SK-N-SH (cell line): ENCODE measurements at regions not wholly inside any gene's neighbourhood (a gene's known extent, or its start where the extent isn't known, plus 50 kb on each side); places are given as distances from the start of the nearest gene placed in this dataset.

Experiments
- CTCF ChIA-PET: fragments of 300-600, 350-600 bp; formaldehyde crosslinking; extraction: SDS; loops from one replicate; lab custom pipeline; 2021; lab: Yijun Ruan, JAX
- POLR2A ChIA-PET: fragments of 350-600 bp; sonication (Branson Sonifier 250); formaldehyde crosslinking; extraction: SDS; loops from one replicate; lab custom pipeline; 2020; ENCODE audit warnings: antibody characterized with exemption, inconsistent platforms; lab: Yijun Ruan, JAX
- DNase-seq: peaks from one replicate; pipeline ENCODE4 v3.0.0; 2012
- H2AFZ ChIP-seq: fragments of 200-600 bp; sonication (generic); 2 replicates; pipeline ENCODE4 v1.8.1; 2016; ENCODE audit warnings: antibody characterized with exemption, mild to moderate bottlenecking, low read depth
- H3F3A ChIP-seq: fragments of 200-600 bp; sonication (generic); replicated peaks from 2 replicates; pipeline ENCODE3; 2016; ENCODE audit warnings: antibody characterized with exemption, mild to moderate bottlenecking; ENCODE audit not compliant: insufficient read depth
- H3K27ac ChIP-seq, 2 experiments: fragments of 200-500 bp in 1 of 2; fragments of 200-600 bp in 1 of 2; sonication (Bioruptor generic) in 1 of 2; sonication (generic), shearing (Covaris generic) in 1 of 2; 2 replicates each; pipeline versions ENCODE4 v1.5.1 to v1.6.1; 2014 to 2016; ENCODE audit warnings: low read depth in 2 of 2, inconsistent platforms in 1 of 2, low read length in 1 of 2, mild to moderate bottlenecking in 1 of 2, mixed read lengths in 1 of 2
- H3K27me3 ChIP-seq: fragments of 200-600 bp; sonication (generic), shearing (Covaris generic); 2 replicates; pipeline ENCODE4 v1.6.1; 2016; ENCODE audit warnings: mixed run types; ENCODE audit not compliant: insufficient read depth
- H3K36me3 ChIP-seq, 2 experiments: fragments of 200-500 bp in 1 of 2; fragments of 200-600 bp in 1 of 2; sonication (Bioruptor generic) in 1 of 2; sonication (generic) in 1 of 2; replicated peaks in 1 of 2; 2 replicates each; pipeline versions ENCODE3 to v1.5.1; 2014 to 2016; ENCODE audit warnings: low read length in 1 of 2, mild to moderate bottlenecking in 1 of 2; ENCODE audit not compliant: insufficient read depth in 2 of 2, control insufficient read depth in 1 of 2
- H3K4me1 ChIP-seq, 2 experiments: fragments of 200-500 bp in 1 of 2; fragments of 200-600 bp in 1 of 2; sonication (Bioruptor generic) in 1 of 2; sonication (generic), shearing (Covaris generic) in 1 of 2; 2 replicates each; pipeline versions ENCODE4 v1.5.1 to v1.6.1; 2014 to 2016; ENCODE audit warnings: low read depth in 1 of 2, low read length in 1 of 2, mixed run types in 1 of 2; ENCODE audit not compliant: insufficient read depth in 2 of 2, control insufficient read depth in 1 of 2
- H3K4me2 ChIP-seq: fragments of 200-600 bp; sonication (generic), shearing (Covaris generic); 2 replicates; pipeline ENCODE4 v1.6.1; 2017; ENCODE audit warnings: mixed run types
- H3K4me3 ChIP-seq, 2 experiments: fragments of 200-500 bp in 1 of 2; fragments of 200-600 bp in 1 of 2; sonication (Bioruptor generic) in 1 of 2; sonication (generic), shearing (Covaris generic) in 1 of 2; 2 replicates each; pipeline versions ENCODE4 v1.5.1 to v1.8.1; 2014 to 2016; ENCODE audit warnings: low read depth in 2 of 2, inconsistent platforms in 1 of 2, low read length in 1 of 2, mild to moderate bottlenecking in 1 of 2, mixed read lengths in 1 of 2, moderate library complexity in 1 of 2
- H3K79me2 ChIP-seq: fragments of 200-600 bp; sonication (generic); 2 replicates; pipeline ENCODE4 v1.8.1; 2017; ENCODE audit warnings: mild to moderate bottlenecking; ENCODE audit not compliant: insufficient read depth
- H3K9ac ChIP-seq: fragments of 200-600 bp; sonication (generic); 2 replicates; pipeline ENCODE4 v1.6.1; 2017; ENCODE audit warnings: mixed run types
- H3K9me2 ChIP-seq: fragments of 200-600 bp; sonication (generic); 2 replicates; pipeline ENCODE4 v1.6.1; 2017; ENCODE audit warnings: mixed run types
- H3K9me3 ChIP-seq: fragments of 200-600 bp; sonication (generic); 2 replicates; pipeline ENCODE4 v1.6.1; 2017; ENCODE audit warnings: mixed run types, mild to moderate bottlenecking, moderate library complexity
- H4K20me1 ChIP-seq: fragments of 200-600 bp; sonication (generic); 2 replicates; pipeline ENCODE4 v1.6.1; 2017; ENCODE audit warnings: mild to moderate bottlenecking, mixed run types; ENCODE audit not compliant: insufficient read depth
- CHD2 ChIP-seq: fragments of 150-350 bp; IDR thresholded peaks from 2 replicates; pipeline ENCODE4 v1.6.1; 2018; ENCODE audit warnings: low read length; ENCODE audit not compliant: partially characterized antibody
- CTCF ChIP-seq: fragments of 200-600 bp; sonication (generic); IDR thresholded peaks from 2 replicates; pipeline ENCODE4 v1.6.1; 2017; ENCODE audit warnings: antibody characterized with exemption, mild to moderate bottlenecking, moderate library complexity
- EZH2phosphoT487 ChIP-seq: fragments of 200-600 bp; sonication (generic); IDR thresholded peaks from 2 replicates; pipeline ENCODE4 v1.6.1; 2017; ENCODE audit warnings: low read depth, mixed run types, mild to moderate bottlenecking, antibody characterized with exemption, moderate library complexity, borderline replicate concordance
- FOXJ3 ChIP-seq: sonication (generic); formaldehyde crosslinking; IDR thresholded peaks from 2 replicates; pipeline ENCODE4 v1.5.1; 2020; ENCODE audit warnings: mild to moderate bottlenecking, missing genetic modification reagents
- FOXM1 ChIP-seq: IDR thresholded peaks from 2 replicates; pipeline ENCODE4 v1.4.0; 2012; ENCODE audit warnings: low read depth, mild to moderate bottlenecking
- GABPA ChIP-seq: IDR thresholded peaks from 2 replicates; pipeline ENCODE4 v1.4.0; 2012; ENCODE audit warnings: low read depth, mild to moderate bottlenecking
- GATA2 ChIP-seq: sonication (generic); formaldehyde crosslinking; IDR thresholded peaks from 2 replicates; pipeline ENCODE4 v1.5.0; 2020; ENCODE audit warnings: mild to moderate bottlenecking, missing genetic modification reagents
- JUND ChIP-seq: IDR thresholded peaks from 2 replicates; pipeline ENCODE4 v1.4.0; 2012
- NFIC ChIP-seq: IDR thresholded peaks from 2 replicates; pipeline ENCODE4 v1.4.0; 2012; ENCODE audit warnings: borderline replicate concordance
- NRF1 ChIP-seq: IDR thresholded peaks from 2 replicates; pipeline ENCODE4 v1.6.1; 2012; ENCODE audit warnings: low read depth, mild to moderate bottlenecking, low read length
- POLR2AphosphoS5 ChIP-seq: IDR thresholded peaks from 2 replicates; pipeline ENCODE4 v1.6.1; 2012; ENCODE audit warnings: low read depth, low read length
- RAD21 ChIP-seq: IDR thresholded peaks from 2 replicates; pipeline ENCODE4 v1.6.1; 2012; ENCODE audit warnings: mild to moderate bottlenecking, low read length
- RCOR1 ChIP-seq: fragments of 150-350 bp; IDR thresholded peaks from 2 replicates; pipeline ENCODE4 v1.6.1; 2017; ENCODE audit warnings: antibody characterized with exemption, low read length
- SMC3 ChIP-seq: IDR thresholded peaks from 2 replicates; pipeline ENCODE4 v1.6.1; 2012; ENCODE audit warnings: low read depth, low read length, improper control_type of control experiment
- TEAD4 ChIP-seq: IDR thresholded peaks from 2 replicates; pipeline ENCODE4 v1.4.0; 2012; ENCODE audit warnings: mild to moderate bottlenecking, borderline replicate concordance; ENCODE audit not compliant: insufficient read depth
- USF2 ChIP-seq: fragments of 150-350 bp; IDR thresholded peaks from 2 replicates; pipeline ENCODE4 v1.6.1; 2017; ENCODE audit warnings: antibody characterized with exemption, low read length, low read depth, borderline replicate concordance
- YY1 ChIP-seq: IDR thresholded peaks from 2 replicates; pipeline ENCODE4 v1.4.0; 2012; ENCODE audit warnings: low read depth, mild to moderate bottlenecking
- ZBTB33 ChIP-seq: IDR thresholded peaks from 2 replicates; pipeline ENCODE4 v1.4.0; 2012; ENCODE audit warnings: low read depth, borderline replicate concordance
- WGBS: methylation state at CpG from one replicate; pipeline ENCODE4 v1.1.6; 2017; ENCODE audit warnings: low lambda C conversion rate; 5-methylcytosine and 5-hydroxymethylcytosine counted together

- Histone ChIP-seq H2AFZ (no peak overlapping the region), H3K27me3 (no peaks in the 10 kb centered on the region), H3K27ac (no peak overlapping the region), H3K79me2 (no peaks in the 10 kb centered on the region), H3K9me2 (no peaks in the 10 kb centered on the region), H3K4me3 (no peak overlapping the region), H3K9ac (no peak overlapping the region), H3K4me1 (no peaks in the 10 kb centered on the region), H3F3A (no peaks in the 10 kb centered on the region), H3K9me3 (no peaks in the 10 kb centered on the region), H3K4me2 (no peak overlapping the region), H3K36me3 (no peaks in the 10 kb centered on the region), H4K20me1 (no peaks in the 10 kb centered on the region)
- no peak for DNase-seq
- ChIA-PET CTCF (no interaction called here), POLR2A (no interaction called here)
- 6% methylated on average over 2 of the region's 2 CpGs for WGBS
- no peak for TF ChIP-seq SMC3
- no peak for TF ChIP-seq GABPA
- no peak for TF ChIP-seq RAD21
- TF ChIP-seq CTCF: no peak
- no peak for TF ChIP-seq GATA2 (CRISPR knock-in tag)
Observed at GRCh38 chr4:37043342-37043741, 201.2 kb upstream of the NWD2 start.

GRCh38 chr4:37051111-37051510 is 193.4 kb upstream of the NWD2 start:
- Histone ChIP-seq H3K79me2 (no peaks in the 10 kb centered on the region), H3F3A (no peaks in the 10 kb centered on the region), H3K9me3 (no peaks in the 10 kb centered on the region), H3K27ac (no peak overlapping the region), H3K9ac (no peak overlapping the region), H3K4me1 (no peaks in the 10 kb centered on the region), H4K20me1 (no peaks in the 10 kb centered on the region), H3K4me2 (no peak overlapping the region), H3K9me2 (no peaks in the 10 kb centered on the region), H3K36me3 (no peaks in the 10 kb centered on the region), H3K27me3 (peaks cover 7% of the 10 kb centered on the region; the same call in 1 of the 2 replicates), H2AFZ (no peak overlapping the region), H3K4me3 (no peak overlapping the region)
- CTCF ChIA-PET: interaction anchor here (1.3 kb wide), 1 partner anchor 17 kb away, joined by 3 read pairs; no protein-coding TSS in a partner anchor
- WGBS: 0% methylated on average over 1 of the region's 1 CpG
- POLR2A ChIA-PET: no interaction called here
- TF ChIP-seq CHD2 (no peak), USF2 (no peak)
- no peak for DNase-seq

GRCh38 chr4:37051866-37052265 is 192.7 kb upstream of the NWD2 start:
- CTCF ChIA-PET: interaction anchor here (1.3 kb wide), 1 partner anchor 17 kb away, joined by 3 read pairs; no protein-coding TSS in a partner anchor
- no peaks in the 10 kb centered on the region for H3K36me3 ChIP-seq
- TF ChIP-seq RCOR1: no peak
- TF ChIP-seq EZH2phosphoT487: no peak
- no peak for TF ChIP-seq FOXM1
- TF ChIP-seq RAD21: no peak
- no peak for TF ChIP-seq CHD2
- TF ChIP-seq FOXJ3 (CRISPR knock-in tag): no peak
- no peak for TF ChIP-seq NRF1
- TF ChIP-seq TEAD4: no peak
- no peak for TF ChIP-seq ZBTB33
- TF ChIP-seq YY1: no peak
- TF ChIP-seq NFIC: no peak
- no peak for TF ChIP-seq POLR2AphosphoS5
- no peak for TF ChIP-seq JUND

More at GRCh38 chr4:37051866-37052265, 192.7 kb upstream of the NWD2 start:
- 0% methylated on average over 2 of the region's 2 CpGs for WGBS
- H3K9me2 ChIP-seq: no peaks in the 10 kb centered on the region
- POLR2A ChIA-PET: no interaction called here
- H3K4me2 ChIP-seq: no peak overlapping the region
- H2AFZ ChIP-seq: no peak overlapping the region
- H3K9me3 ChIP-seq: no peaks in the 10 kb centered on the region
- H3K9ac ChIP-seq: no peak overlapping the region
- H3K4me3 ChIP-seq: no peak overlapping the region
- H3K4me1 ChIP-seq: no peaks in the 10 kb centered on the region
- DNase-seq: no peak
- H4K20me1 ChIP-seq: no peaks in the 10 kb centered on the region
- H3K27me3 ChIP-seq: peaks cover 7% of the 10 kb centered on the region; the same call in 1 of the 2 replicates
- no peaks in the 10 kb centered on the region for H3K79me2 ChIP-seq
- H3F3A ChIP-seq: no peaks in the 10 kb centered on the region
- no peak overlapping the region for H3K27ac ChIP-seq
